WTC11 (cell line): ENCODE measurements at regions not wholly inside any gene's neighbourhood (a gene's known extent, or its start where the extent isn't known, plus 50 kb on each side); places are given as distances from the start of the nearest gene placed in this dataset.

Experiments
- ETV6 ChIP-seq: sonication (generic); formaldehyde crosslinking; IDR thresholded peaks from 2 replicates; pipeline ENCODE4 v1.8.1; 2022; ENCODE audit warnings: mild to moderate bottlenecking, missing genetic modification reagents
- MAX ChIP-seq: sonication (generic); formaldehyde crosslinking; IDR thresholded peaks from 2 replicates; pipeline ENCODE4 v1.8.0; 2022; ENCODE audit warnings: mild to moderate bottlenecking, missing genetic modification reagents

- TF ChIP-seq MAX: no peak
- TF ChIP-seq ETV6 (CRISPR knock-in tag): no peak
Measured at GRCh38 chr3:144036498-144036897, 64.9 kb downstream of the DIPK2A start.
